ENCODE measurements at regions not wholly inside any gene's neighbourhood (a gene's known extent, or its start where the extent isn't known, plus 50 kb on each side); places are given as distances from the start of the nearest gene placed in this dataset.
A peak's percentile ranks its signal among the peaks of the same experiment; 100 is the strongest.
"Not testable (repeated sequence)": the region's sequence is repeated elsewhere in the genome, so short reads cannot be mapped to it uniquely, and the experiment has no call there.

DNA sequence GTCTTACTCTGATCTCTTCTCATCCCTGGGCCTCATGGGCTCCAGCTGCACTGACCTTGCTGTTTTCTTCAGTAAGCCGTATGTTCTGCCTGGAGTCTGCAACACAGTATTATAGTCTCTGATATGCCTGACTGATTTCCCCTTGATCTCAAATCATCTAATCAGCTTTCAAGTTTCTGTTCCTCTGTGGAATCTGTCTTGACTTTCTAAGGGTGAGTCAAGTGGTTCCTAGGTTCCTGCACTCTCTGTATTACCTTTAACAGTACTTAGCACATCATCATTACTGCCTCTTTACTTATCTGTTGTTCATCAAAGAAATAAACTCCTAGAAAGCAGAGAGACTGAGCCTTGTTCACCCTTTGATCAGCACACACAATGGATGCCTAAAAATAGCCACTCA lies 350.7 kb downstream of the LMO7 start:
- Histone ChIP-seq H3K4me3 (no peak overlapping the region), H3K9me3 (no peaks in the 10 kb centered on the region), H3K27me3 (ENCODE audit: low read depth) (no peaks in the 10 kb centered on the region; the same call in 1 of the 2 replicates), H3K36me3 (replicated peaks) (no peaks in the 10 kb centered on the region), H3K4me1 (no peaks in the 10 kb centered on the region)
- DNase-seq (ENCODE audit: low spot score in 2 of 2): no peak
- in situ Hi-C loops (cut with MboI; ENCODE audit: low sequenced_read_pairs): no loop called here

DNA sequence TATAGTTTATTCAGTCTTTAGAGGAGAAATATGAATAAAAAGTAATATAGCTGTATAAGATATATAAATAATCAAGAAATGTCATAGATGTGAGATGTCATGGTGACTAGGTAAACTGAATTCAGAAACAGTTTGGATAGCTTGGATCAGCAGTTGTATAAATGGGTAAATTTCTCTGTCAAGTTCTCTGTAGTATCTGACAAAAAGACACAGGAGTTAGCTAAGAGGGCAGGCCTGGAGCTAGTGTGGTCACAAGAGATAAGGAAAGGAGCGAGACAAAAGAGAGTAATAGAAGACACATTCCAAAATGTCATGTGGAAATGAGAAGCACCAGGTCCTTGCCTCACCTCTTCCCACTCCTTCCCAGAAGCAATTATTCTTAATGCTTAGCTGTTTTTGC lies 349.0 kb downstream of the LMO7 start:
- in situ Hi-C loops (cut with MboI; ENCODE audit: low sequenced_read_pairs): no loop called here

DNA sequence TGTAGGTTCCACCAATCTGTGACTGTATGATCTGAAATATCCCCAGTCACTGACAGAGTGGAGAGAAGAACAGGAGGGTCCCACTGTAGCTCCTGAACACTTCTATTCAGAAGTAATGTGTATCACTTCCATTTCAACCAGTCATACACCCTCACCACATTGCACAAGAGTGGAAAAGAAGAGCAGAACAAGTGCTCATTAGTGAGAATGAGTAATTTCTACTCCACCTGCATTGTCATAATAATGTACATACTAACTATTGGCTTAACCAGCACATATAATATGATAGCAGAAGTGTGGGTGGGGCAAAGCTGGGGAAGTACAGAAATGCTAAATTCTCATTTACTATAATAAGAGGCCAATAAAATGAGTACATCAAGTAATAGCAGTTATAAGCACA lies 342.7 kb downstream of the LMO7 start:
- H3K4me3 ChIP-seq: no peak overlapping the region
- H3K9me3 ChIP-seq: no peaks in the 10 kb centered on the region
- no peaks in the 10 kb centered on the region; the same call in 1 of the 2 replicates for H3K4me1 ChIP-seq
- no peaks in the 10 kb centered on the region for H3K36me3 ChIP-seq (replicated peaks)
- in situ Hi-C loops (cut with MboI; ENCODE audit: low sequenced_read_pairs): no loop called here
- H3K27me3 ChIP-seq (ENCODE audit: low read depth): peaks cover 3% of the 10 kb centered on the region; the same call in 1 of the 2 replicates
- DNase-seq (ENCODE audit: low spot score in 2 of 2): no peak

More for the DNA sequence above, 349.0 kb downstream of the LMO7 start:
- H3K4me3 ChIP-seq: no peak overlapping the region
- no peaks in the 10 kb centered on the region; the same call in 1 of the 2 replicates for H3K4me1 ChIP-seq
- no peaks in the 10 kb centered on the region; the same call in 1 of the 2 replicates for H3K27me3 ChIP-seq (ENCODE audit: low read depth)
- DNase-seq (ENCODE audit: low spot score in 2 of 2): no peak
- H3K36me3 ChIP-seq (replicated peaks): no peaks in the 10 kb centered on the region
- no peaks in the 10 kb centered on the region for H3K9me3 ChIP-seq

DNA sequence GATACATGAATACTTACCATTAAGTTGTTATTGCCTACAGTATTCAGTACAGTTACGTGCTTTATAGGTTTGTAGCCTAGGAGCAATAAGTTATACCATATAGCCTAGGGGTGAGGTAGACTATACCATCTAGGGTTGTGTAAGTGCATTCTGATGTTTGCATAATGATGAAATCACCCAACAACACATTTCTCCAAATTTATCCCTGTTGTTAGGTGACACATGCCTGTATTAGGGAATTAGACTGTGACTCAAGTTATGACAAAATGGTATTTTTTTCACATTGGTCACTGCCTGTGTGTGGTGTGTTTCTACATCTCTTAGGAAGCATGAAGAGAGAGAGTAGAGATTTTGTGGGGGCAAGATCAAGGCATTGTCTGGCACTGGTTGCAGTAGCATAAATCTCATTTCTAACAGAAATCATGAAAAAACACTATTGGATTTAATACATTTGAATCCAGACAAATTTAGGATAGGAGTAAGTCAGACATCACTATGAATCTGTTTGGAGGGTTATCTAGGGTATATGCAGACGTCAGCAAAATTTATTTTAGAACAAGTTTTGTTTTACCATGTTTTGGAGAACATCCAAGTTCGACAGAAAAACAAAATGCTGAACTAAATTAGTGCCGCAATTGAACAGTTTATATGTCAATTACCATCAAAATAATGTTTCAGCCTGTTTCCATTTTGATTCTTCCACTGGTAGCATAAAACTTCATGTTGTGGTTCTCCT lies 332.1 kb downstream of the LMO7 start:
- in situ Hi-C loops (cut with MboI; ENCODE audit: low sequenced_read_pairs): no loop called here
- DNase-seq (ENCODE audit: low spot score in 2 of 2): no peak
- no peaks in the 10 kb centered on the region for H3K4me1 ChIP-seq
- no peaks in the 10 kb centered on the region for H3K36me3 ChIP-seq (replicated peaks)
- H3K4me3 ChIP-seq: no peak overlapping the region
- H3K27me3 ChIP-seq (ENCODE audit: low read depth): 0 out of 2 replicates have a peak, but pooled peaks cover 5% of the 10 kb centered on the region
- no peaks in the 10 kb centered on the region for H3K9me3 ChIP-seq

DNA sequence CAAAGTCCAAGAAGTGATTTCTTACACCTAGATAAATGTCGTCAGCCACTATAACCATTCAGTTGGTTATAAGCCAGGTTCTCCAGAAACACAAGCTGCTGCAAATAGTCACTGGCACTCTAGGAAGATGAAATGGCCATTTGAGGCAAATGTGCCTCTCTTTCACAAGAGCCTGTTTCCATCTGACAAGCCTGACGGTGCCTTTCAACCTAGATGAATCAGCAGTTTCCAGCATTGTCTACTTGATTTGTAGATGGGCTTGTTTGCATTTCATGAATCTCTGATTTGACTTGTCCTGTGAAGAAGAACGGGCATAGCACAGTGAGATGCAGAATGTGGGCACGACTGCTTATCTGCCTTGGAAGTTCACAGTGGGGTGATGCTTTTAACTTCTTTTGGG lies 327.2 kb downstream of the LMO7 start:
- no peak for DNase-seq (ENCODE audit: low spot score in 2 of 2)
- no peaks in the 10 kb centered on the region for H3K36me3 ChIP-seq (replicated peaks)
- in situ Hi-C loops (cut with MboI; ENCODE audit: low sequenced_read_pairs): no loop called here
- no peaks in the 10 kb centered on the region for H3K9me3 ChIP-seq
- H3K4me3 ChIP-seq: no peak overlapping the region
- peaks cover 2% of the 10 kb centered on the region; the same call in 1 of the 2 replicates for H3K27me3 ChIP-seq (ENCODE audit: low read depth)
- H3K4me1 ChIP-seq: no peaks in the 10 kb centered on the region; the same call in 1 of the 2 replicates

DNA sequence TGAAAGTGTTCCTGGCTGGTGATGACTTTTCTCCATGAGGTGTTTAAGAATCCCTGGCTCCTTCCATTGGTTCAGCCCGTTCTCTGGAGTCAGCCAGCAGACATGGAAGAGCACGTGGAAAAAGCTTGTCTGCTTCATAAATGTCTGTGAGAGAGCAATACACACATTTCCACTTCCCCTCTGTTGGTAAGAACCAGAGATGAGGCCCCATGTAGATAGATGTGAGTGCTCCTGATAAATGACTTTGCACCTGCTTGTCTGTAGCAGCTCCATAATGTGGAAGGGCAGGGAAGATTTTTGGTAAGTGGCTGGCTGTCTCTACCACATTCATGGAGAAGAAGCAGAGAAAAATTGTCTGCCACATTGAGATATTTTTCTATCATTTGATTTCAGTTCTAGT lies 325.8 kb downstream of the LMO7 start:
- Histone ChIP-seq H3K36me3 (replicated peaks) (no peaks in the 10 kb centered on the region), H3K9me3 (no peaks in the 10 kb centered on the region), H3K4me3 (no peak overlapping the region), H3K27me3 (ENCODE audit: low read depth) (no peaks in the 10 kb centered on the region; the same call in 1 of the 2 replicates), H3K4me1 (no peaks in the 10 kb centered on the region; the same call in 1 of the 2 replicates)
- in situ Hi-C loops (cut with MboI; ENCODE audit: low sequenced_read_pairs): no loop called here
- no peak for DNase-seq (ENCODE audit: low spot score in 2 of 2)

DNA sequence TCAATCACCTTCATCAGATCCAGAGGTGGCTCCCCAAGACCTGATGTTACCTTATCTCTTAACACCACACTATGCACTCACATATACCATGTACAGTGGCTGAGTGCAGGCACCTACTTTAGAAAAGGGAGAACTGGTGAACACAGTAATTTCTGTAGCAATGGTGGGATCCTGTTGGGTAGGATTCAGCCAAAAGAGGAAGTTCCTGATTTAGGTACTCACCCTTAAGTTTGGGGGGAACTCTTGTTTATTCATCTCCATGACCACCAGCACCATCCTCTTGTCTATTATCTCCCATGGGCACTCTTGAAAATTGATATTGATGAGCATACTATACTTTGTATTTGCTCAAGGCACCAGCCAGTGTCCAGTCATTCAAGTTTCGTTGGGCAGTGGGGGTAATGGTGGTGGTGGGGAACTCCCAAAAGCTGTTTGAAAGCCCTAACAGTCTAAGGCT lies 324.4 kb downstream of the LMO7 start:
- in situ Hi-C loops (cut with MboI; ENCODE audit: low sequenced_read_pairs): no loop called here
- Histone ChIP-seq H3K4me3 (no peak overlapping the region), H3K36me3 (replicated peaks) (no peaks in the 10 kb centered on the region), H3K9me3 (no peaks in the 10 kb centered on the region), H3K4me1 (no peaks in the 10 kb centered on the region; the same call in 1 of the 2 replicates), H3K27me3 (ENCODE audit: low read depth) (no peaks in the 10 kb centered on the region; the same call in 1 of the 2 replicates)
- no peak for DNase-seq (ENCODE audit: low spot score in 2 of 2)

DNA sequence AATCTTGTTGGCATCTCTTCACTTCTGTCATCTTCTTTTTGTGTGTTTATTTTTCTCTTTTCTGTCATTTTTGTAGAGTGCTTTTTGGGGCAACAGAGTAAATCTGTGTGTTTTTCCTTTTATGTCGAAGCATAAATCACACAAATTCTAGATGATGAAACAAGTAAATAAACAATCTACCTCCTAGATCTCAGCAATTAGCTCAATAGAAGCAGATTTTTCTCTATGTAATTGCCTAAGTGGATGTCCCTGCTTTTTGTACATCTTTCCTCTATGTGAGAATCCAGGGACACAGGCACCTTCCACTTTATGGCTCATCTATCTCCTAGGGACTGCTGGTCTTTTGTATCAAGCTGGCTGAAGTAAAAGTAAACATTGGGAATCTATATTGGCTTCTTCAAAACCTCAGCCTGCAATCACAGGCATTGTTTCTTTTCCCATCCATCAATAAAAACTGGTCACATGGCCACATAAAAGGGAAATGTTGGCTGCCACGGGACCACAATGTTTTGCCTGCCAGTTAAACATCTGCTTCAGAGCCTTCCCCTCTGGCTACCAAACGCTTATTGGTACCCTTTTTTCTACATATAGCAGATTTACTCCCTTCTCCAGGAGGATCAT lies 323.8 kb downstream of the LMO7 start:
- Histone ChIP-seq H3K36me3 (replicated peaks) (no peaks in the 10 kb centered on the region), H3K27me3 (ENCODE audit: low read depth) (no peaks in the 10 kb centered on the region; the same call in 1 of the 2 replicates), H3K9me3 (no peaks in the 10 kb centered on the region), H3K4me3 (no peak overlapping the region), H3K4me1 (no peaks in the 10 kb centered on the region; the same call in 1 of the 2 replicates)
- no peak for DNase-seq (ENCODE audit: low spot score in 2 of 2)
- in situ Hi-C loops (cut with MboI; ENCODE audit: low sequenced_read_pairs): no loop called here

DNA sequence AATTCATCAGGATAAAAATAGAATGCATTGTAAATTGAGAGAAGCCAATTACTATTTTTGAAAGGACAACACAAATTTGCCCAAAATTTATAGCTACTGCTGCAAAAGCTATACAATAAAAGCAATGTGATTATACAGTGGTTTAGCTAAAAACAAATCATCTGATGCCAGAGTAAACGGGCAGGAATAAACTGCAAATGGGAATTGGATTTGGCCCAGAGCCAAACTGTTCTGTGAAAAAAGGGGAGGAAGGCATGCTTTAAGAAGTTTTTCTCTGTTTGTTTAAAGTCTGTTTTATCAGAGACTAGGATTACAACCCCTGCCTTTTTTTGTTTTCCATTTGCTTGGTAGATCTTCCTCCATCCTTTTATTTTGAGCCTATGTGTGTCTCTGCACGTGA lies 317.5 kb downstream of the LMO7 start:
- in situ Hi-C loops (cut with MboI; ENCODE audit: low sequenced_read_pairs); H3K9me3 ChIP-seq; H3K4me3 ChIP-seq; H3K36me3 ChIP-seq (replicated peaks); H3K4me1 ChIP-seq: not testable (repeated sequence)
- H3K27me3 ChIP-seq (ENCODE audit: low read depth): peaks cover 15% of the 10 kb centered on the region
- peak in 1 of 2 experiments; percentile 27 for DNase-seq (ENCODE audit: low spot score in 2 of 2)

DNA sequence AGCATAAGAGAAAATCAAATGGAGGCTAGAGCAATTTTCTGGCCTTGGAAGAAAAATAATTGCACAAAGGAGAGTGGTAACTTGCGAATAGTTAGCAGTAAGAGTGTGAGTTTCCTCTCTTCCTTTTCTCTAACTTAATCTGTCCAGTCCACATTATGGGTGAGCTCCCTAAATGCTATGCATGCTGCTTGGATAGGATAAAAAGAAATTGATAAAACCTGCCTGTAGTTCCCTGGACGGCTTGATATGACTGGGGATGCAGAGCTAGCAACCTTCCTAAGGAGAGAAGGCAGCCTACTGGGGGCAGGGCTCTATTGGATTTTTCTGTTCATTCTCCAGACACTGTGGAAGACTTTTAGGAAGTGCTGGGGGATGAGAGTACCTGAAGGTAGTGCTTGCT lies 311.3 kb downstream of the LMO7 start:
- Histone ChIP-seq H3K4me3 (no peak overlapping the region), H3K36me3 (replicated peaks) (no peaks in the 10 kb centered on the region), H3K27me3 (ENCODE audit: low read depth) (peaks cover 16% of the 10 kb centered on the region), H3K9me3 (no peaks in the 10 kb centered on the region), H3K4me1 (no peaks in the 10 kb centered on the region)
- in situ Hi-C loops (cut with MboI; ENCODE audit: low sequenced_read_pairs): no loop called here
- DNase-seq (ENCODE audit: low spot score in 2 of 2): no peak

DNA sequence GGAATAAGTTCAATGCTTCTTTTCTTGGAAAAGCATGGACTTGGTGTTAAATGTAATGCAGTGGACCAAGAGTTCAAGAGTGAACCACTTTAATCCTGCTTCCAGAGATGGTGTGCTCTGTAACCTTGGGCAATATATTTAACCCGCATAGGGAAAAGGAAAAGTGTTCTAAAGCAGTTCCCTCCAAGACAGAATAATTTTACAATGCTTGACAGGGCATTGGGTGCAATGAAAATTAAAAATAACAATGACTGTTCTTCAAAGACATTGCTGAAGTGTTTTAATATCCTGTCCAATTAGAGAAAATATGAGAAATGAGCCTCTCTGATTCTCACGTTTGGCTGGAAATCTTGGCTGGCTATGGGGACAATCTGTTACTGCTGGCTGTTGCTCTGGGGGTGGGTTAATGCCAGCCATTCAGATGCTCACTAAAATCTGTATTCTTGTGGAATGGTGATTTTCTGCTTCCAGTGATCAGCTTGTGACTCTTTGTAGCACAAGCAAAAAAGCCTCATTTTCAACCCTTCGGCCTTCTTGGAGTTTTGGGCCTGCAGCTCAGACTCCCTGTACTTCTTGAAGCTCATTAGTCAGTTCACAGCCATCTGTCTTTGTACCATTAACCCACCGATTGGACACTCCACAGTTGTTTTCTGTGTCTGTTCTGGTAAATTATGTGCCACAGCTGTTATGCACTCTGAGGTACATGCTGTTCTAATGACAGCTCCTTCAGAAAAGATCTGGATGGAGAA lies 310.6 kb downstream of the LMO7 start:
- in situ Hi-C loops (cut with MboI; ENCODE audit: low sequenced_read_pairs): no loop called here
- Histone ChIP-seq H3K4me1 (no peaks in the 10 kb centered on the region), H3K27me3 (ENCODE audit: low read depth) (peaks cover 16% of the 10 kb centered on the region), H3K36me3 (replicated peaks) (no peaks in the 10 kb centered on the region), H3K4me3 (no peak overlapping the region), H3K9me3 (no peaks in the 10 kb centered on the region)
- DNase-seq (ENCODE audit: low spot score in 2 of 2): no peak

DNA sequence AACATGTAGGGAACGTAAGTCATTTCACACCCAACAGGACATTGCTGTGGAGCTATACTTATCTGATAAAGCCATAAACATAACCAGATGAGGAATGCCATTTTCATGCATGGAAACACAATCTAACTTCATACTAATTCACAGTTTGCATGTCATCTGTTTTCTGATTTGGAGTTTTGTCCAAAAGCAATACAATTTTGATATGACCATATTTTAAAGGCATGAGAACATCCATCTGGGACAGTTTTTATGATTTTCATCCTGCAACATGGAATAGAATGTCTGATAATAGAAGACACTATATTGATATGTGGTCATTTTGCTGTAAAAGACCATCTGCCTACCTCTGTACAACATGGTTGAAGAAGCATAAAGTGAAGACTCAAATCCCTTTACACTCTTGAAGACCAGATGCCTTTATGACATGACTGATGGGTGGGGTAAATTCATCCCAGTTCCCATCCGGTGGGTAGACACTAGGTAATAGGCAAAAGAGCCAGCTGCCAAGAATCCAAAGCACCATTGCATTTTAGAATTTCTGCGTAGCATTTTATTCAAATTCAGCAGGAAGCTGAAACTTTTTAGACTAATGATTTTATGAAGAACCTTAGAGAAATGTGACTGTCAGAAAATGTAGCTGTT lies 309.8 kb downstream of the LMO7 start:
- no peak overlapping the region for H3K4me3 ChIP-seq
- in situ Hi-C loops (cut with MboI; ENCODE audit: low sequenced_read_pairs): no loop called here
- no peak for DNase-seq (ENCODE audit: low spot score in 2 of 2)
- no peaks in the 10 kb centered on the region for H3K36me3 ChIP-seq (replicated peaks)
- no peaks in the 10 kb centered on the region for H3K4me1 ChIP-seq
- H3K27me3 ChIP-seq (ENCODE audit: low read depth): peaks cover 16% of the 10 kb centered on the region
- no peaks in the 10 kb centered on the region for H3K9me3 ChIP-seq

DNA sequence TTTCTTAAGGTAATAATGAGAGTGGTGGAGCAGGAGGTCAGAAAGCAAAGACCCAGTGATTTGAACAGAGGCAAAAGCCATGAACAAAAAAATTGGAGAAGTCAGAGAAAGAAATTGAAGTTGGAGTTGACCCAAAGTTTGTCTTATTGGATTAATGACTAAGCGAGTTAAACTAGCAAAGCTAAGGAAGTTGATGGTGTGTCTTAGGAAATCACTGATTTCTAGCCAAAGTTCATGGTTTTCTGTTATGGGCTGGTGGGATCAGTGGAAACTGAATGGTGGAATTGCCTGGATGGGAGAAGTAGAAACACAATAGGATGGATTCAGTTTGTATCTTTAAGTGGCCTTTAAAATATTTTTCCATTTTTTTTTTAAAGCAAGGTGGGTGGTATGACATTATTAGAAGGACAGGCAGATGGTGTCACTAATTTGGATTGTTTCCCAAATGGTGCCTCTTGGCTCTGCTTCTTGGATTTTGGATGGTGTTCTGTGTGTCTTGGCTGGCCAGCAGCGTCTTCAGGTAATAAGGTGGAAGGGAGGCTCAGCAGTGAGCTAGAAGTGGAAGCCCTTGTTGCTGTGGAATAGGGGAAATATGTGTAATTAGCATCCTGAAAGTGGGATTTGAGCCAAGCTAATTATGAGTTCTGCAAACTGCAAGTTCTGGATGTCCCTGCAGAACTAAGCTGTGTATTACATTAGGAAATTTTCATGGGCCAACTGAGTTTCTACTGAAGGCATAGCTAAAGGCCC lies 302.9 kb downstream of the LMO7 start:
- Histone ChIP-seq H3K4me3 (no peak overlapping the region), H3K27me3 (ENCODE audit: low read depth) (no peaks in the 10 kb centered on the region; the same call in none of the 2 replicates), H3K4me1 (no peaks in the 10 kb centered on the region), H3K9me3 (no peaks in the 10 kb centered on the region), H3K36me3 (replicated peaks) (no peaks in the 10 kb centered on the region)
- no peak for DNase-seq (ENCODE audit: low spot score in 2 of 2)
- in situ Hi-C loops (cut with MboI; ENCODE audit: low sequenced_read_pairs): no loop called here

Data from HAP-1 (cell line).